ENCODE measurements at regions not wholly inside any gene's neighbourhood (a gene's known extent, or its start where the extent isn't known, plus 50 kb on each side); places are given as distances from the start of the nearest gene placed in this dataset.

- TF ChIP-seq, protein P1, sequence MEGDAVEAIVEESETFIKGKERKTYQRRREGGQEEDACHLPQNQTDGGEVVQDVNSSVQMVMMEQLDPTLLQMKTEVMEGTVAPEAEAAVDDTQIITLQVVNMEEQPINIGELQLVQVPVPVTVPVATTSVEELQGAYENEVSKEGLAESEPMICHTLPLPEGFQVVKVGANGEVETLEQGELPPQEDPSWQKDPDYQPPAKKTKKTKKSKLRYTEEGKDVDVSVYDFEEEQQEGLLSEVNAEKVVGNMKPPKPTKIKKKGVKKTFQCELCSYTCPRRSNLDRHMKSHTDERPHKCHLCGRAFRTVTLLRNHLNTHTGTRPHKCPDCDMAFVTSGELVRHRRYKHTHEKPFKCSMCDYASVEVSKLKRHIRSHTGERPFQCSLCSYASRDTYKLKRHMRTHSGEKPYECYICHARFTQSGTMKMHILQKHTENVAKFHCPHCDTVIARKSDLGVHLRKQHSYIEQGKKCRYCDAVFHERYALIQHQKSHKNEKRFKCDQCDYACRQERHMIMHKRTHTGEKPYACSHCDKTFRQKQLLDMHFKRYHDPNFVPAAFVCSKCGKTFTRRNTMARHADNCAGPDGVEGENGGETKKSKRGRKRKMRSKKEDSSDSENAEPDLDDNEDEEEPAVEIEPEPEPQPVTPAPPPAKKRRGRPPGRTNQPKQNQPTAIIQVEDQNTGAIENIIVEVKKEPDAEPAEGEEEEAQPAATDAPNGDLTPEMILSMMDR (IDR thresholded peaks at IDR 0.05): no peak
- Mint-ChIP-seq H3K4me1 (no peaks in the 10 kb centered on the region), H3K36me3 (ENCODE audit: low read depth) (no peaks in the 10 kb centered on the region), H3K9me3 (no peaks in the 10 kb centered on the region), H3K27me3 (no peaks in the 10 kb centered on the region), H3K27ac (no peak overlapping the region), H3K4me3 (no peak overlapping the region)
- ATAC-seq (ENCODE audit: low read depth) (no peak), DNase-seq (no peak)
- intact Hi-C loops (cut with micrococcal nuclease): no loop called here
- CTCF ChIA-PET: no interaction called here
- POLR2A ChIA-PET: no interaction called here
These were observed 353.1 kb downstream of the CMPK2 start for GRCh38 chr2:6512589-6512988.

- intact Hi-C loops (cut with micrococcal nuclease): no loop called here
- Mint-ChIP-seq H3K36me3 (ENCODE audit: low read depth) (no peaks in the 10 kb centered on the region), H3K27ac (no peak overlapping the region), H3K9me3 (no peaks in the 10 kb centered on the region), H3K27me3 (no peaks in the 10 kb centered on the region), H3K4me3 (no peak overlapping the region), H3K4me1 (no peaks in the 10 kb centered on the region)
- ATAC-seq (ENCODE audit: low read depth): no peak
- ChIA-PET CTCF (no interaction called here), POLR2A (no interaction called here)
- DNase-seq: no peak
- TF ChIP-seq, protein P1 (IDR thresholded peaks at IDR 0.05): no peak
These were observed 349.0 kb downstream of the CMPK2 start for GRCh38 chr2:6516674-6517073.

DNA sequence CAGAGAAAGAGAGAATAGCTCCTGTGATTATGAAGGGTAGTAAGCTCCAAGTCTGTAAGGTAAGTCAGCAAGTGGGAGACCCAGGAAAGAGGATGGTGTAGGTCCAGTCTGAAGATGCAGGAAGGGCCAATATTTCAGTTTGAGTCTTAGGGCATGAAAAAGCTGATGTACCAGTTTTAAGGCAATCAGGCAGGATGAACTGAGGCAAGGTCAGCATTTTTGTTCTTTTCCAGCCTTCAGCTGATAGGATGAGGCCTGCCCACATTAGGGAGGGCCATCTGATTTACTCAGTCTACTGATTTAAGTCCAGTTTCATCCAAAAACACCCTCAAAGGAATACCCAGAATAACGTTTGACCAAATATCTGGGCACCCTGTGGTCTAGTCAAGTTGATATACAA, 347.3 kb downstream of the CMPK2 start:
- CTCF ChIA-PET: no interaction called here
- H3K27me3 Mint-ChIP-seq: no peaks in the 10 kb centered on the region
- no peaks in the 10 kb centered on the region for H3K9me3 Mint-ChIP-seq
- ATAC-seq (ENCODE audit: low read depth): no peak
- POLR2A ChIA-PET: no interaction called here
- TF ChIP-seq, protein P1 (IDR thresholded peaks at IDR 0.05): no peak
- no peaks in the 10 kb centered on the region for H3K4me1 Mint-ChIP-seq
- H3K36me3 Mint-ChIP-seq (ENCODE audit: low read depth): no peaks in the 10 kb centered on the region
- intact Hi-C loops (cut with micrococcal nuclease): no loop called here
- H3K4me3 Mint-ChIP-seq: no peak overlapping the region
- H3K27ac Mint-ChIP-seq: no peak overlapping the region
- DNase-seq: no peak

DNA sequence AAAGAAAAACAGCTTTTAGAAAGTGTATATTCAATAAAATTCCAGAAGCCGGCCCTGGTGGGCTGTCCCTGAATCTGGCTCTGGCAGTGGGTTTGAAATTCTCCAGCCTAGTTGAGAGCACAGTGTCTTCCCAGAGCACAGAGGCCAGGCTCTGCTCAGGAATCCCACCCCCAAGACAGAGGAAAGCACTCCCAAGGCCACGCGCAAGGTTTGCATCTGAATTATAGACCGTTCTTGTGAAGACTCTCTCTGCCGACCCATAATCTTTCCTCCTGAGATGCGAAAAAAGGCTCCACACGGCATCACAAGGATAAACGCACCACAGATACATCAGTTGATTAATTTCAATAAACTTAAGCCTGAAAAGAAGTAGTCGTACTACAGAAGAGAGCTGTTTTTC, 342.2 kb downstream of the CMPK2 start:
- Mint-ChIP-seq H3K36me3 (ENCODE audit: low read depth) (no peaks in the 10 kb centered on the region), H3K27ac (no peak overlapping the region), H3K4me3 (no peak overlapping the region), H3K4me1 (no peaks in the 10 kb centered on the region), H3K27me3 (no peaks in the 10 kb centered on the region), H3K9me3 (no peaks in the 10 kb centered on the region)
- TF ChIP-seq, protein P1 (IDR thresholded peaks at IDR 0.05): no peak
- DNase-seq (no peak), ATAC-seq (ENCODE audit: low read depth) (no peak)
- ChIA-PET CTCF (no interaction called here), POLR2A (no interaction called here)
- intact Hi-C loops (cut with micrococcal nuclease): no loop called here

DNA sequence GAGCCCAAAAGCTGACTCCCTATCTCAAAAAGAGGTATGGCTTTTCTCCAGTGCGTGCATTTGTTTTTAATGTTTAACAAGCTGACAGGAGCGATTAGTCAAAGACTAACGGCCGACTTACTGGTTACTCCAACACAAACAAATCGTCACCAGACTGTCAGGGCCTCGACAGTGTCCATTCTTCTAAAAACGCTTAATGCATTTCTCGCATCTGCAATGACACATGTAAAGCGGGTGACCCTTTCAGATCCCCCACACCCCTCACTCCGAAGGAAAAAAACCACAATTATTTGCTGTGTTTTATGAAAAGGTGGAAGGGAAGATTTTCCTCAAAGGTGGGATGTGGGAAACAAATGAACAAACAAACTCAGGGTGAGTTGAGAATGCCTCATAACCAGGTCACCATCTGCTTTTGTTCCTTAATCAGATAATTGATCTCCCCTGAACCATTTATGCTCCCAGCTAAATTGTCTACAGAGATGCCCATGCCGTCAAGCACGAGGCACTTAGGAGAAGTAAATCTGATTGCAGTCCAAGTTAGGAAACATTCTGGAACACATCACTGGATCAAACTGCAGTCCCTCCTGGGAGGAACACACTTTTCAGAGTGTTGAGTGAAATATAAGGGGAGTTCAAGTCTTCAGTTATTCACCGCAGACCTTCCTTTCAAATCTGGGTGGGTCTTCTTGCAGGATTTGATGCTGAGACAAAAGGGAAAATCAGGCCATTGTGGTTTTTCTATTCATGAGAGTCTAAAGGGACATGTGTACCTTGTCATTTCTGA, 340.8 kb downstream of the CMPK2 start:
- intact Hi-C loops (cut with micrococcal nuclease): no loop called here
- no peaks in the 10 kb centered on the region for H3K9me3 Mint-ChIP-seq
- POLR2A ChIA-PET: no interaction called here

More for the DNA sequence above, 340.8 kb downstream of the CMPK2 start:
- Mint-ChIP-seq H3K4me3 (no peak overlapping the region), H3K27me3 (no peaks in the 10 kb centered on the region), H3K4me1 (no peaks in the 10 kb centered on the region), H3K36me3 (ENCODE audit: low read depth) (no peaks in the 10 kb centered on the region), H3K27ac (no peak overlapping the region)
- CTCF ChIA-PET: no interaction called here
- TF ChIP-seq, protein P1 (IDR thresholded peaks at IDR 0.05): no peak
- no peak for ATAC-seq (ENCODE audit: low read depth)
- DNase-seq: no peak

Data from activated B cell treated with CpG ODN at 0.5 μM for 24 hours (primary cell).